ENCODE measurements at regions not wholly inside any gene's neighbourhood (a gene's known extent, or its start where the extent isn't known, plus 50 kb on each side); places are given as distances from the start of the nearest gene placed in this dataset.

DNA sequence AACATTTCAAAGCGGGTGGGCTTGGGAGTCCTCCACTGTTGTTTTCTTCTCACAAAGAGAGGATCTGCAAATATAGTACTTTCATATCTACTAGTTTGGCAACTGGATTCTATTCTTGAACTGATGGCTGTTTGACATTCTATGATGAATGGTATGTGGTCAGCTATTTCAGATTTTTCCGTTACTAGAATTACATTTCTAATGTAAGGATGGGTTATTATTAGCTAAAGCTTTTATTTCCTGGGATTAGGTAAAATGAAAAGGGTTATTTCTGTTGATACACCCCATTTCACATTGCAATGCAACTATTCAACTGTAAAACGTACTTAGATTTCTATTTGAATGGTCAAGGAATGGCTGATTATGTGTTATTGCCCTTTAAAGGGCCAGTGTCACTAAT is 629.7 kb downstream of the DACH1 start:
- WGBS (ENCODE audit: low lambda C conversion rate, missing lambda C conversion rate) = 84% methylated on average over 3 of the region's 3 CpGs
- Histone ChIP-seq H3K27ac (no peak overlapping the region), H3K36me3 (replicated peaks; ENCODE audit: insufficient read depth, low read depth) (no peaks in the 10 kb centered on the region)

DNA sequence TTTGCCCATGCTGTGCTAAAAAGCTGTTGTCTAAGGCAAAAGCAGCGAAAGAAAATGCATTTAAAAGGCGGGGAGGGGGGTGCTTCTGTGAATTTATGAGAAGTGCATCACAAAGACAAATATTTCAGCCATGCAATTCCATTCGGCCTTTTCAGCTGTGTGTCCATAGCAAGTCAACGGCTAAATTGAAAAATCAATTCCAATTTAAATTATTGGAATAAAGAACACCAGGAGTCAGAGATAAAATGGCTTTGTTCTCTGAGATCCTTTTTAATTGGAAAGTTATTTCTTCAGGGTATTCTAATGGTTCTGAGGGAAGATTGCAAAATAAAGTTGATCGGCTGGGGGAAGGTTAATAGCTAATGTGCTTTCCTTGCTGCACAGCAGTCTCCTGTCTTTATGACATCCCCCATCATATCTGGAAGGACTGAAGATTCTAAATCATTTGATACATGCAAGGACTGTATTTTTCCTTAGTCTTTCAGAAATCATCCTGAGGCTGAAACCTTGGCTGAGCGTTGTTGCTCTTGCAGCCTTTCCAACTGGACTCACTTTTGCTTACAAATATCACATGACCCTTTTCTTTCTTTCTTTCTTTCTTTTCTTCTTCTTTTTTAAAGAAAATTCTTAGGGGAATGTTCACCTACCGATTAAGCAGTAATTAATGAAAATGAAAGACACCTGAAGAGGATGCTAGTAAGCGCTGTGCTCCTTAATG is 647.1 kb downstream of the DACH1 start:
- no peaks in the 10 kb centered on the region for H3K4me1 ChIP-seq (ENCODE audit: insufficient read depth)
- TF ChIP-seq EZH2 (IDR thresholded peaks at IDR 0.05; ENCODE audit: borderline replicate concordance) = no peak
- TF ChIP-seq, protein P1, sequence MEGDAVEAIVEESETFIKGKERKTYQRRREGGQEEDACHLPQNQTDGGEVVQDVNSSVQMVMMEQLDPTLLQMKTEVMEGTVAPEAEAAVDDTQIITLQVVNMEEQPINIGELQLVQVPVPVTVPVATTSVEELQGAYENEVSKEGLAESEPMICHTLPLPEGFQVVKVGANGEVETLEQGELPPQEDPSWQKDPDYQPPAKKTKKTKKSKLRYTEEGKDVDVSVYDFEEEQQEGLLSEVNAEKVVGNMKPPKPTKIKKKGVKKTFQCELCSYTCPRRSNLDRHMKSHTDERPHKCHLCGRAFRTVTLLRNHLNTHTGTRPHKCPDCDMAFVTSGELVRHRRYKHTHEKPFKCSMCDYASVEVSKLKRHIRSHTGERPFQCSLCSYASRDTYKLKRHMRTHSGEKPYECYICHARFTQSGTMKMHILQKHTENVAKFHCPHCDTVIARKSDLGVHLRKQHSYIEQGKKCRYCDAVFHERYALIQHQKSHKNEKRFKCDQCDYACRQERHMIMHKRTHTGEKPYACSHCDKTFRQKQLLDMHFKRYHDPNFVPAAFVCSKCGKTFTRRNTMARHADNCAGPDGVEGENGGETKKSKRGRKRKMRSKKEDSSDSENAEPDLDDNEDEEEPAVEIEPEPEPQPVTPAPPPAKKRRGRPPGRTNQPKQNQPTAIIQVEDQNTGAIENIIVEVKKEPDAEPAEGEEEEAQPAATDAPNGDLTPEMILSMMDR (IDR thresholded peaks at IDR 0.05; ENCODE audit: poor library complexity) = no peak
- H3K4me2 ChIP-seq = no peak overlapping the region
- no peak for DNase-seq (ENCODE audit: low spot score)
- no peaks in the 10 kb centered on the region for H3K79me2 ChIP-seq
- H3K36me3 ChIP-seq (replicated peaks; ENCODE audit: insufficient read depth, low read depth) = no peaks in the 10 kb centered on the region
- no peaks in the 10 kb centered on the region for H3K27me3 ChIP-seq
- no peak overlapping the region for H2AFZ ChIP-seq
- no peaks in the 10 kb centered on the region for H4K20me1 ChIP-seq (ENCODE audit: insufficient read depth, poor library complexity, severe bottlenecking)
- H3K27ac ChIP-seq = no peak overlapping the region
- no peaks in the 10 kb centered on the region for H3K9me3 ChIP-seq (ENCODE audit: low read depth)
- no peak overlapping the region for H3K4me3 ChIP-seq
- 88% methylated on average over 8 of the region's 8 CpGs for WGBS (ENCODE audit: low lambda C conversion rate, missing lambda C conversion rate)
- no peaks in the 10 kb centered on the region for H3K9me2 ChIP-seq (replicated peaks; ENCODE audit: insufficient read depth)

More for the DNA sequence above, 629.7 kb downstream of the DACH1 start:
- DNase-seq (ENCODE audit: low spot score) = no peak
- no peaks in the 10 kb centered on the region for H4K20me1 ChIP-seq (ENCODE audit: insufficient read depth, poor library complexity, severe bottlenecking)
- H3K4me1 ChIP-seq (ENCODE audit: insufficient read depth) = no peaks in the 10 kb centered on the region
- H3K4me2 ChIP-seq = no peak overlapping the region
- no peak overlapping the region for H2AFZ ChIP-seq
- TF ChIP-seq EZH2 (IDR thresholded peaks at IDR 0.05; ENCODE audit: borderline replicate concordance) = no peak
- no peak for TF ChIP-seq EZH2phosphoT487 (IDR thresholded peaks at IDR 0.05; ENCODE audit: low read depth, severe bottlenecking, unreplicated experiment)
- TF ChIP-seq, protein P1 (IDR thresholded peaks at IDR 0.05; ENCODE audit: poor library complexity) = no peak
- no peaks in the 10 kb centered on the region for H3K27me3 ChIP-seq
- no peaks in the 10 kb centered on the region for H3K79me2 ChIP-seq
- no peak overlapping the region for H3K4me3 ChIP-seq
- H3K9me2 ChIP-seq (replicated peaks; ENCODE audit: insufficient read depth) = no peaks in the 10 kb centered on the region
- H3K9me3 ChIP-seq (ENCODE audit: low read depth) = no peaks in the 10 kb centered on the region

DNA sequence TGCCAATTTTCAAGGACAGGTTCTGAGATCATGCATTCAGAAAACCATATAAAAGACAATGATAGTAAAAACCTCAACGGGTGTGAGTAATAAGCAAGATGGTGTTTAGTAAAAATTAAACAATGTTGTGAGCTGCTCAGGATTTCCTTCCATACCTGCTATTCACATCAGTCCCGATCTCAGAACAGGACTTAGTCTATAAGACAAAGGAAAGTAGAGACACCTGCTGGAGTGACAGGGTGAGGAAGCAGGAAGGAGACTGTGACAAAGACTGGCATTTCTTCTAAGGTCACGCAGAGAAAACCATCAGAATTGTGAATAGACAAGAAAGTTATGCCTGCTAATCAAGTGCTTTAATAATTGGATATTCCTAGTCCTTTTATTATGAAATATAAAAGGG is 648.0 kb downstream of the DACH1 start:
- Histone ChIP-seq H2AFZ (no peak overlapping the region), H3K27ac (no peak overlapping the region), H3K4me1 (ENCODE audit: insufficient read depth) (no peaks in the 10 kb centered on the region), H3K9me2 (replicated peaks; ENCODE audit: insufficient read depth) (no peaks in the 10 kb centered on the region), H3K27me3 (no peaks in the 10 kb centered on the region), H3K4me3 (no peak overlapping the region), H4K20me1 (ENCODE audit: insufficient read depth, poor library complexity, severe bottlenecking) (no peaks in the 10 kb centered on the region), H3K9me3 (ENCODE audit: low read depth) (no peaks in the 10 kb centered on the region), H3K79me2 (no peaks in the 10 kb centered on the region), H3K4me2 (no peak overlapping the region), H3K36me3 (replicated peaks; ENCODE audit: insufficient read depth, low read depth) (no peaks in the 10 kb centered on the region)
- peak; percentile 48 for DNase-seq (ENCODE audit: low spot score)
- WGBS (ENCODE audit: low lambda C conversion rate, missing lambda C conversion rate) = 53% methylated on average over 3 of the region's 3 CpGs
- TF ChIP-seq EZH2phosphoT487 (IDR thresholded peaks at IDR 0.05; ENCODE audit: low read depth, severe bottlenecking, unreplicated experiment) (no peak), EZH2 (IDR thresholded peaks at IDR 0.05; ENCODE audit: borderline replicate concordance) (no peak)
- TF ChIP-seq, protein P1 (IDR thresholded peaks at IDR 0.05; ENCODE audit: poor library complexity) = peak; percentile 48

Measured in hepatocyte (in vitro differentiated cells).